ENCODE measurements at regions not wholly inside any gene's neighbourhood (a gene's known extent, or its start where the extent isn't known, plus 50 kb on each side); places are given as distances from the start of the nearest gene placed in this dataset.

DNA sequence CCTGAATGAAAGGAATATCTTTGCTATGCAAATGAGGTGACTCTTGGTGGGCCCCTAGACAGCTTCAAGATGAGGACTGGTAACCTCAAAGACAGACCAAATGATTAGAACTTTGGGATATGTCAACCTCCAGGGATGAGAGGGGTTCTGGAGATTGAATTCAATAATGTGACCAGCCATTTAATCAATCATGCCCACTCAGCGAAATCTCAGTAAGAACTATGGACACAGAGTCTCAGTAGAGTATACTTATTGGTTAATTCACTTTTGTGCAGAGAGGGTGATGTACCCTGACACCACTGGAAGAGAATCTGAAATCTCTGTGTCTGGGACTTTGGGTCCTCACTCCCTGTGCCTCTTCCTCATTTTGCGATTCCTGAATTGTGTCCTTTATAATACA lies 662.8 kb downstream of the OLFM4 start:
- H3K9me3 Mint-ChIP-seq = peaks cover 2 to 20% (median 9%) of the 10 kb centered on the region in 11 donors
- no peak overlapping the region for H3K27ac ChIP-seq (ENCODE audit: low read depth, low read length)
- H3K9me3 ChIP-seq (ENCODE audit: control insufficient read depth in 2 of 3, low read length in 3 of 3) = peaks cover 0 to 5% (median 0%) of the 10 kb centered on the region in 3 experiments
- no peak for DNase-seq
- H3K4me3 Mint-ChIP-seq = no peak overlapping the region
- ATAC-seq = no peak
- no peak overlapping the region for H3K27ac Mint-ChIP-seq
- no peaks in the 10 kb centered on the region for H3K4me1 ChIP-seq (ENCODE audit: control insufficient read depth in 2 of 2, insufficient read depth in 2 of 2, low read length in 2 of 2)
- no peaks in the 10 kb centered on the region for H3K36me3 Mint-ChIP-seq
- ChIA-PET CTCF (no interaction called here), POLR2A (no interaction called here)
- no peak overlapping the region for H3K4me3 ChIP-seq (ENCODE audit: low read length)
- no peaks in the 10 kb centered on the region for H3K4me1 Mint-ChIP-seq
- no peaks in the 10 kb centered on the region for H3K27me3 ChIP-seq (ENCODE audit: control insufficient read depth in 2 of 2, insufficient read depth in 2 of 2, low read length in 2 of 2)
- no peaks in the 10 kb centered on the region for H3K36me3 ChIP-seq (ENCODE audit: control insufficient read depth in 2 of 3, insufficient read depth in 3 of 3, low read length in 3 of 3)
- intact Hi-C loops (cut with micrococcal nuclease) = no loop called here
- no peaks in the 10 kb centered on the region for H3K27me3 Mint-ChIP-seq

DNA sequence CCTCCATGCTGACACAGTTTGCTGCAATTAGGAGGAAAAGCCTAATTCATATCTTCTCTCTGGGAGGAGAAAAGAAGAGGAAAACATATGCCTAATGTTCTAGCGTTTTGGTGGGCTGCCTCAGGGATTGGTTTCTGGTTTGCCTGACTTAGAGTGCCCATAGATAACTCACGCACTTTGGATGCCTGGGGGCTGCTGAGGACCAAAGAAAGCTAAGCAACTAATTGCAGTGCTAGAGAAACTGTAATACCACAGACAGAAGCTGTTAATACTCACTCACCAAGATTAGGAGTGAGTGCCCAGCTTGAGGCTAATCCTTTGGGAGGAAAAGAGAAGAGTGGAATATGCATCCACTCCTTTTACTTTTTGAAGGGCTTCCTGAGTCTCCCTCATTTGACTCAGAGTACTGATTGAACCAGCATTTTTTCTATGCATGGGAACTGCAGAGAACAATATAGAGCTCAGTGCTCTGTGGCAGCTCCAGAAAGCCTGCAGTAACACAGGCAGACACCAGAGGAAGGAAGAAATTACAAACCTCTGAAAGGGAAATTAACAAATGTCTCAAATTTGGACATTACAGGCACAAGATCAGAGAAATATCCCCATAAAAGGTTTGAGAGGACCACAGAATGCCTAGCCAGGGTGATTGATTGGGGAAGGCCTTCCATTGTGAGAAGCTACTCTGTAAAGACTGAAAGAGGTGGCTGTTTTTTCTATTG lies 666.4 kb downstream of the OLFM4 start:
- H3K9me3 Mint-ChIP-seq = peaks cover 0 to 23% (median 15%) of the 10 kb centered on the region in 11 donors
- Histone ChIP-seq H3K27ac (ENCODE audit: low read depth, low read length) (no peak overlapping the region), H3K27me3 (ENCODE audit: control insufficient read depth in 2 of 2, insufficient read depth in 2 of 2, low read length in 2 of 2) (no peaks in the 10 kb centered on the region), H3K4me3 (ENCODE audit: low read length) (no peak overlapping the region), H3K4me1 (ENCODE audit: control insufficient read depth in 2 of 2, insufficient read depth in 2 of 2, low read length in 2 of 2) (no peaks in the 10 kb centered on the region), H3K36me3 (ENCODE audit: control insufficient read depth in 2 of 3, insufficient read depth in 3 of 3, low read length in 3 of 3) (no peaks in the 10 kb centered on the region), H3K9me3 (ENCODE audit: control insufficient read depth in 2 of 3, low read length in 3 of 3) (peaks cover 0 to 5% (median 0%) of the 10 kb centered on the region in 3 experiments)
- no peaks in the 10 kb centered on the region for H3K27me3 Mint-ChIP-seq
- no peak overlapping the region for H3K27ac Mint-ChIP-seq
- intact Hi-C loops (cut with micrococcal nuclease) = no loop called here
- H3K4me1 Mint-ChIP-seq = no peaks in the 10 kb centered on the region
- ChIA-PET CTCF (no interaction called here), POLR2A (no interaction called here)
- no peak for DNase-seq
- no peak overlapping the region for H3K4me3 Mint-ChIP-seq
- ATAC-seq = no peak
- H3K36me3 Mint-ChIP-seq = no peaks in the 10 kb centered on the region

DNA sequence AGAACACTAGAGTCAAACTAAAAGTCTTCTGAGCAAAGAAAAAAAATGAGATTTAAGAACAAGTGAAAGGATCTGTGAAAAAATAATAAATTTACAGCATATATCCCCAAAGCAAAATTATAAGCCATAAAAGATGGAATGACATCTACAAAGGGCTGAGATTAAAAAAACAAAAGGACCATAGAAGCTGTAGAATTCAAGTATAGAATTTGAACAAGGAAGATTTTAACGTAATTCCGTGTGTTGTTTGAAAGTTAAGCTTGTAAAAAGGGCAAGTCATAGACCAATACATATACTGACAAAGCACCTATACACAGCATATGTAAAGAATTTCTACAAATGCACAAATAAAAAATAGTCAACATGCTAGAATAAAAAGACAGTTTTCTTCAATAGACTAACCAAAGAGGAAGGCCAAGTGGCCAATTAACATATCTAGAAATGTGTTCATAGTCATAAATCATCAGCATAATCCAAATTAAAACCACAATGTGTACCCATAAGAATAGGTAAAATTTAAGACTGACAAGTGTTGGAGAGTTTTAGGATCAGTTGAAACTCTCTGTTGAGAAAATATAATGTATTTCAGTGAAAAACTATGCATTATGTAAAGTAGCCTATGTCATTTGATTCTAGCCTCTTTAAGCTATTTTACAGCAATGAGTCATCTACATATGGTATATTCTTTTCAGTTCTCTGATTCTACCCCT lies 674.9 kb downstream of the OLFM4 start:
- H3K4me1 Mint-ChIP-seq = no peaks in the 10 kb centered on the region
- H3K9me3 Mint-ChIP-seq = peaks cover 1 to 28% (median 12%) of the 10 kb centered on the region in 11 donors

DNA sequence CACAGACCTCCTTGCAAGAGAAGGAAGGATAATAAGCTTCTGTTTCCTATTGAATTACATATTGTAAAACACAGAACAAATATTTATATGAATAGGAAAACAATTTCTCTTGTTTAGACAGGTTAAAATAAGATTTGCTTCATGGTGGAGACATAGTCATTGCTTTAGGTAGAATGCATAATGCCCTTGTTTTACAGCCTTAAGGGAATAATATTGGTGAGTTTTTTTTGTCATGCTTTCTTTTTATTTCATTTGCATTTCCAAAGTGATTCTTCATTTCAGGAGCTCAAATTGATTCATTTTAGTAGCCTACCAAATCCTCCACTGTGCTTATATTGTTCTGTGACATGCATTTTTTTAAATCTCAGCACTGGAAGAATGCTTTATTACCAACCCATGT lies 690.7 kb downstream of the OLFM4 start:
- H3K4me1 Mint-ChIP-seq = no peaks in the 10 kb centered on the region
- H3K27ac ChIP-seq (ENCODE audit: low read depth, low read length) = no peak overlapping the region
- H3K27ac Mint-ChIP-seq = no peak overlapping the region
- ChIA-PET CTCF (no interaction called here), POLR2A (no interaction called here)
- H3K4me3 ChIP-seq (ENCODE audit: low read length) = no peak overlapping the region
- no peaks in the 10 kb centered on the region for H3K4me1 ChIP-seq (ENCODE audit: control insufficient read depth in 2 of 2, insufficient read depth in 2 of 2, low read length in 2 of 2)
- DNase-seq (no peak), ATAC-seq (no peak)
- peaks cover 5 to 29% (median 14%) of the 10 kb centered on the region in 11 donors for H3K9me3 Mint-ChIP-seq
- H3K27me3 Mint-ChIP-seq = no peaks in the 10 kb centered on the region
- peaks cover 0 to 22% (median 0%) of the 10 kb centered on the region in 3 experiments for H3K9me3 ChIP-seq (ENCODE audit: control insufficient read depth in 2 of 3, low read length in 3 of 3)
- intact Hi-C loops (cut with micrococcal nuclease) = no loop called here
- H3K4me3 Mint-ChIP-seq = no peak overlapping the region
- H3K36me3 ChIP-seq (ENCODE audit: control insufficient read depth in 2 of 3, insufficient read depth in 3 of 3, low read length in 3 of 3) = no peaks in the 10 kb centered on the region
- H3K27me3 ChIP-seq (ENCODE audit: control insufficient read depth in 2 of 2, insufficient read depth in 2 of 2, low read length in 2 of 2) = no peaks in the 10 kb centered on the region
- H3K36me3 Mint-ChIP-seq = peaks cover 0 to 5% (median 0%) of the 10 kb centered on the region in 5 donors

More for the DNA sequence above, 674.9 kb downstream of the OLFM4 start:
- Histone ChIP-seq H3K36me3 (ENCODE audit: control insufficient read depth in 2 of 3, insufficient read depth in 3 of 3, low read length in 3 of 3) (no peaks in the 10 kb centered on the region), H3K9me3 (ENCODE audit: control insufficient read depth in 2 of 3, low read length in 3 of 3) (no peaks in the 10 kb centered on the region), H3K4me1 (ENCODE audit: control insufficient read depth in 2 of 2, insufficient read depth in 2 of 2, low read length in 2 of 2) (no peaks in the 10 kb centered on the region), H3K27me3 (ENCODE audit: control insufficient read depth in 2 of 2, insufficient read depth in 2 of 2, low read length in 2 of 2) (no peaks in the 10 kb centered on the region), H3K4me3 (ENCODE audit: low read length) (no peak overlapping the region), H3K27ac (ENCODE audit: low read depth, low read length) (no peak overlapping the region)
- Mint-ChIP-seq H3K36me3 (no peaks in the 10 kb centered on the region), H3K27me3 (no peaks in the 10 kb centered on the region), H3K27ac (no peak overlapping the region), H3K4me3 (no peak overlapping the region)
- POLR2A ChIA-PET = no interaction called here
- DNase-seq = no peak
- CTCF ChIA-PET = no interaction called here
- no peak for ATAC-seq
- intact Hi-C loops (cut with micrococcal nuclease) = no loop called here

DNA sequence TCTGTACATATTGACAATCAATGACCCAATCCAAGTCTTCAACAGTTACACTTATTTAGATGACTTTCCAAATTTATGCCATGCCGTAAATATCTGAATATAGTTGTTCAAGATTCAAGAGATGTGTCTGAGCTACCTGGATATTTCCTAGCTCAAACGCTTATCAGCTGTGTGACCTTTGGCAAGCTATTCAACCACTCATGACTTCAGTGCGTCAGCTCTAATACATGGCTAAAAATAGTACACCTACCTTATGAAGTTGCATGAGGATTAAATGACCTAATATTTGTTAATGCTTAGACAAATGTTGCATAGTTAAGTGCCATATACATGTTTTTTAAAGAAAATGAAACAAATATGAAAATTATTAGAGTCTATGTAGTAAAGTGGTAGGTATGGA lies 704.1 kb downstream of the OLFM4 start:
- Mint-ChIP-seq H3K27me3 (no peaks in the 10 kb centered on the region), H3K36me3 (no peaks in the 10 kb centered on the region), H3K4me1 (no peaks in the 10 kb centered on the region), H3K4me3 (no peak overlapping the region), H3K9me3 (peaks cover 0 to 11% (median 3%) of the 10 kb centered on the region in 11 donors), H3K27ac (no peak overlapping the region)
- CTCF ChIA-PET = no interaction called here
- Histone ChIP-seq H3K27me3 (ENCODE audit: control insufficient read depth in 2 of 2, insufficient read depth in 2 of 2, low read length in 2 of 2) (no peaks in the 10 kb centered on the region), H3K4me1 (ENCODE audit: control insufficient read depth in 2 of 2, insufficient read depth in 2 of 2, low read length in 2 of 2) (no peaks in the 10 kb centered on the region), H3K27ac (ENCODE audit: low read depth, low read length) (no peak overlapping the region), H3K4me3 (ENCODE audit: low read length) (no peak overlapping the region), H3K36me3 (ENCODE audit: control insufficient read depth in 2 of 3, insufficient read depth in 3 of 3, low read length in 3 of 3) (no peaks in the 10 kb centered on the region), H3K9me3 (ENCODE audit: control insufficient read depth in 2 of 3, low read length in 3 of 3) (no peaks in the 10 kb centered on the region)
- DNase-seq (no peak), ATAC-seq (no peak)
- intact Hi-C loops (cut with micrococcal nuclease) = no loop called here
- POLR2A ChIA-PET = no interaction called here

DNA sequence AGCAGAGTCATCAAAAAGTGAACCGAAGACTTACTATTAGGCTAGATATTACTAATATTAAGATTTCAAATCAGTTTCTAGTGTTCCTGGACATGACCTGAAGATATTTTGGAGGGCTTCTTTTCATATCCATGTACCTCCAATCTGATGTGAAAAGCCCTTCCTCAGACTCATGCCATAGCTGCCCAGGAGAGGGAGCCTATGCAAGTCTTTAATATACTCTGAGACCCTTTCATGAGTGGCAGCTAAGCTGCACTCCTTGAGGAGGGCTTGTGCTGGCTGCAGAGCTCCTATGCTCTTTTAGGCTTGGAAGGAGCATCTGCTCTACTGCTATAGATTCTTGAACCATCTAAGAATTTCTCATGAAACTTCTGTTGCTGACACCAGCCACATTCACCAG lies 715.3 kb downstream of the OLFM4 start:
- intact Hi-C loops (cut with micrococcal nuclease) = no loop called here
- no peak for DNase-seq
- ChIA-PET CTCF (no interaction called here), POLR2A (no interaction called here)
- Histone ChIP-seq H3K9me3 (ENCODE audit: control insufficient read depth in 2 of 3, low read length in 3 of 3) (no peaks in the 10 kb centered on the region), H3K27me3 (ENCODE audit: control insufficient read depth in 2 of 2, insufficient read depth in 2 of 2, low read length in 2 of 2) (no peaks in the 10 kb centered on the region), H3K4me3 (ENCODE audit: low read length) (no peak overlapping the region), H3K4me1 (ENCODE audit: control insufficient read depth in 2 of 2, insufficient read depth in 2 of 2, low read length in 2 of 2) (no peaks in the 10 kb centered on the region), H3K27ac (ENCODE audit: low read depth, low read length) (no peak overlapping the region), H3K36me3 (ENCODE audit: control insufficient read depth in 2 of 3, insufficient read depth in 3 of 3, low read length in 3 of 3) (no peaks in the 10 kb centered on the region)
- H3K27me3 Mint-ChIP-seq = no peaks in the 10 kb centered on the region
- no peak overlapping the region for H3K4me3 Mint-ChIP-seq
- no peak overlapping the region for H3K27ac Mint-ChIP-seq
- H3K9me3 Mint-ChIP-seq = peaks cover 0 to 14% (median 3%) of the 10 kb centered on the region in 11 donors
- ATAC-seq = no peak
- H3K4me1 Mint-ChIP-seq = no peaks in the 10 kb centered on the region
- H3K36me3 Mint-ChIP-seq = no peaks in the 10 kb centered on the region

DNA sequence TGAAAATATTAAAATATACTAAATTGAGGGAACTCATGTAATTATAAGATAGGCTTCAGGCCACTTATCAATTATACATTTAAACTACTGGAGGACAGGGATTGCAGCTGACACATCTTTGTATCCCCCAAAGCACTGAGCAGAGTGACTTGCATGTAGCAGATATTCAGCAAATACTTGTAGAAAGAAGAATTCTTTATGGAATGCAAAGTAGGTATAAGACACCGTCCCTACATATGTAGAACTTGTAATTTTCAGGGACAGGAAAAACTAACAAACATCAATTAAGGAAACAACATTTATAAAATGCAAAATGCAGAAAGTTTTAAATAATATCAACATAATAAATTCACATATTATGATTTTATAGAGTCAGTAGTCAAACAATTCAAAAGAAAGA lies 719.2 kb downstream of the OLFM4 start:
- intact Hi-C loops (cut with micrococcal nuclease) = no loop called here
- no peak for ATAC-seq
- Mint-ChIP-seq H3K9me3 (peaks cover 0 to 21% (median 5%) of the 10 kb centered on the region in 11 donors), H3K27me3 (no peaks in the 10 kb centered on the region), H3K36me3 (no peaks in the 10 kb centered on the region), H3K4me3 (no peak overlapping the region), H3K4me1 (peaks cover 0 to 1% (median 0%) of the 10 kb centered on the region in 7 donors), H3K27ac (no peak overlapping the region)
- Histone ChIP-seq H3K36me3 (ENCODE audit: control insufficient read depth in 2 of 3, insufficient read depth in 3 of 3, low read length in 3 of 3) (no peaks in the 10 kb centered on the region), H3K27me3 (ENCODE audit: control insufficient read depth in 2 of 2, insufficient read depth in 2 of 2, low read length in 2 of 2) (no peaks in the 10 kb centered on the region), H3K9me3 (ENCODE audit: control insufficient read depth in 2 of 3, low read length in 3 of 3) (no peaks in the 10 kb centered on the region), H3K4me1 (ENCODE audit: control insufficient read depth in 2 of 2, insufficient read depth in 2 of 2, low read length in 2 of 2) (no peaks in the 10 kb centered on the region), H3K4me3 (ENCODE audit: low read length) (no peak overlapping the region), H3K27ac (ENCODE audit: low read depth, low read length) (no peak overlapping the region)
- DNase-seq = no peak
- ChIA-PET CTCF (no interaction called here), POLR2A (no interaction called here)
